Astrocyte of the hippocampus (primary cell): ENCODE measurements at regions not wholly inside any gene's neighbourhood (a gene's known extent, or its start where the extent isn't known, plus 50 kb on each side); places are given as distances from the start of the nearest gene placed in this dataset.

ENCODE experiments used
- DNase-seq: peaks from one replicate; pipeline ENCODE4 v3.0.0; 2011; ENCODE audit warnings: low read depth, low spot score

- no peak for DNase-seq
These were observed 62.3 kb upstream of the MAF start for GRCh38 chr16:79662669-79663313.

DNA sequence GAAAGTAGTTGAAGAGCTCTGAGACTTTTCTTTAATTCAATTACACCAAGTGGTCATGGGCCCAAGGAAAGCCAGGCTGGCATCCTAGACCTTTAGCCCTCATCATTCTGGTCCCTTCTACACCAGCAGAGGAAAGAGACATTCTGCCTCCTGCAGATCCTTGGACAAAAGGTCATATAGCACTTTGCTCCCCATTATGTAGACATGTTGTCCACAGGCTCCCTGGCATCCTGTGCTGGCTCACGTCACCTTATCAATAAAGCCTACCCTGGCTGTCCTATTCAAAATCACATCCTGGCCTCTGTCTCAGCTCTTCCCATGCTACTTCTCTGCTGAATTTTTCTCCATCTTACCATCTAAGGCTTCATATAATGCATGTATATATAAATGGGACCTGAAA lies 61.6 kb upstream of the MAF start:
- DNase-seq = no peak

DNA sequence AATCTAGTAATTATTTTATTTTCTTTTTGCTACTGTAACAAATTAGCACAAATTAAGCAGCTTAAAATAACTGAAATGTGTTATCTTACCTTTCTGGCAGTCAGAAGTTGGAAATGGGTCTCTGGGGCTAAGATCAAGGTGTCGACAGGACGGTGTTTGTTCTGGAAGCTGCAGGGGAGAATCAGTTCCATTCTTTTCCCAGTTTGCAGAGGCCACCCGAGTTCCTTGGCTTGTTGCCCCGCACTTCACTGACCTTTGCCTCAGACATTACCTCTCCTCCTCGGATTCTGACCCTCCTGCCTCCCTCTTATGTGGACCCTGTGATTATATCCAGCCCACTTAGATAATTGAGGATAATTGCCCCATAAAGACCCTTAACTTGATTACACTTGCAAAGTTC lies 61.0 kb upstream of the MAF start:
- no peak for DNase-seq

DNA sequence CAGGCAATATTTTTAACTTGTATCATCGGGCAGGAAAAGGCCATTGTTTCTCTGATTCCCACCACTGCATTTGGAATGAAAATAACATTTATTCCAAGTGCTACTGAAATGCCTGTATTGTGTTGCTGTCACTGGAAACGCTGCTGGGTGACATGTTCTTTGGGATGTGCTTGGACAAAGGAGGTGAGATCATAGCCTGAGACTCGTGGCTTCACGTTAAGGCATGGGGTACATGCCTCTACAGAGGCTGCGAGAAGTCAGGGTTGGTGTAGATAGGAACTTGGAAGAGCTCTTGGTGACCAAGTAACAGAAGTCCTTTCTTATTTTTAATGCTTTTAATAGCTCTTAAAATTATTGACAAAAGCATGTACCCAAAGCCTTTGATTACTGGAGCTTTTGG lies 58.8 kb upstream of the MAF start:
- peak; percentile 32 for DNase-seq

DNA sequence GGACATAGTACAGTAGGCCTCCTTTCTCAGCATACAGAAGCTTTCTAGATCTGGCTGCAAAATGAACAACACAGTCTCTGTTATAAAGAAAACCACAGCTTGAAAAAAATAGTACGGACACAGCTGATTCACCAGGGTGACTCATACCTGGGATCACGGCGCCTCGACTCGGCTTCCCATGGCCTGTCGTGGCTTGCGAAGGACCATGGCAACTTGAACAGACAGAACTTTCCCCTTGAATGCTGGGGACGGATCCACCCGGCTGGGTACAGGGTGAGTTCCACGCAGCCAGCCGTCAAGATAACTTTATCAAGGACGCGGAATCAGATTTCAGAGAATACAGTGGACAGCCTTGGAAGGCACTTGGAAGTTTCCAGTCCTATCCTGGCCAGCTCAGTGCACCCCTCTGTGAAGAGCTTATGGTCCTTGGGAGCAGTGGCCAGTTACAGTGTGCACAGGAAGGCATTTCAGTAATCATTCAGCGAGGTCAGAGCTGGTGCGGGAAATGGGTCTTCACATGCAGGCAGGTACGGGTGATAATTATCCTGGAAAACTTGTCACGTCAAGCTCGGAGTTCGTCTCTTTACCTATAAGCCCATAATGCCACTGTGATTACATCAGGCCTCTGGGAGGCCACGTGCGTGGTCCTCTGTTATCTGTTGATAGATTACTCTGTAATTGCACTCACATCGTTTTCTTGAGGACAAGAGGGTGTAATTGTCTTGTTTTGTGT lies 57.9 kb upstream of the MAF start:
- DNase-seq = peak; percentile 94

GRCh38 chr16:79656553-79657115 lies 56.1 kb upstream of the MAF start:
- no peak for DNase-seq

DNA sequence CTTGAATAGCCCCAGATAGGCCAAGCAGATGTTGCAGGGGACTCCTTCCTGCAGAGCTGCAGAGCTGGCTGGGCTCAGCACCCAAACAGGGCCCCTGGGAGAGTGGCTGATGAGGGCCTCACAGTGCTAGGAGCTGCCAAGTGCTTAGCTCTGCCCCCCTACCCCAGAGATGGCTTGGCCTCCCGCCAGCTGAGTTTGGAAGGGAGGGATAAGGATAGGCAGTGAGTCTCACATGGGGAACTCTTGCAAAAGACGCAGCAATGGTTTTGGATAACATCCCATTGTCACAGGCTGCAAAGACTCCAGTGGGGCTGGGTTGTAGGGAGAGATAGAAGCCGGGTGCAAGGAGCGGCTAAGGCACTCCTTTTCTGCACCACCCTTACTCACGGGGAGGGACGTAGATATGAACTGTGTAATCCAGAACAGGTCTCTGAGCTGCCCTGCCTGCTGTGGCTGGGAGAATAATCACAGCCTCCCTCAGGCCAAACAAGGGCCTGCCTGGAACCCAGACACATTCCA lies 52.9 kb upstream of the MAF start:
- peak; percentile 32 for DNase-seq

- DNase-seq = peak; percentile 75
These were observed 50.8 kb upstream of the MAF start for GRCh38 chr16:79651363-79651762.
